Hepatocyte (in vitro differentiated cells): ENCODE measurements at regions not wholly inside any gene's neighbourhood (a gene's known extent, or its start where the extent isn't known, plus 50 kb on each side); places are given as distances from the start of the nearest gene placed in this dataset.
"Not testable (repeated sequence)": the region's sequence is repeated elsewhere in the genome, so short reads cannot be mapped to it uniquely, and the experiment has no call there.

Experiments
- CTCF ChIP-seq: fragments of 200-600 bp; sonication (generic); IDR thresholded peaks from 2 replicates; pipeline ENCODE4 v1.5.1; 2016; ENCODE audit warnings: antibody characterized with exemption, mild to moderate bottlenecking; ENCODE audit not compliant: poor library complexity
- EZH2 ChIP-seq: fragments of 200-600 bp; sonication (generic); IDR thresholded peaks from 2 replicates; pipeline ENCODE4 v1.6.1; 2016; ENCODE audit warnings: antibody characterized with exemption, mild to moderate bottlenecking, borderline replicate concordance

GRCh38 chrX:98300536-98300935 lies 1416.8 kb downstream of the RPA4 start:
- not testable (repeated sequence) for TF ChIP-seq CTCF, EZH2
